ENCODE measurements at regions not wholly inside any gene's neighbourhood (a gene's known extent, or its start where the extent isn't known, plus 50 kb on each side); places are given as distances from the start of the nearest gene placed in this dataset.

DNA sequence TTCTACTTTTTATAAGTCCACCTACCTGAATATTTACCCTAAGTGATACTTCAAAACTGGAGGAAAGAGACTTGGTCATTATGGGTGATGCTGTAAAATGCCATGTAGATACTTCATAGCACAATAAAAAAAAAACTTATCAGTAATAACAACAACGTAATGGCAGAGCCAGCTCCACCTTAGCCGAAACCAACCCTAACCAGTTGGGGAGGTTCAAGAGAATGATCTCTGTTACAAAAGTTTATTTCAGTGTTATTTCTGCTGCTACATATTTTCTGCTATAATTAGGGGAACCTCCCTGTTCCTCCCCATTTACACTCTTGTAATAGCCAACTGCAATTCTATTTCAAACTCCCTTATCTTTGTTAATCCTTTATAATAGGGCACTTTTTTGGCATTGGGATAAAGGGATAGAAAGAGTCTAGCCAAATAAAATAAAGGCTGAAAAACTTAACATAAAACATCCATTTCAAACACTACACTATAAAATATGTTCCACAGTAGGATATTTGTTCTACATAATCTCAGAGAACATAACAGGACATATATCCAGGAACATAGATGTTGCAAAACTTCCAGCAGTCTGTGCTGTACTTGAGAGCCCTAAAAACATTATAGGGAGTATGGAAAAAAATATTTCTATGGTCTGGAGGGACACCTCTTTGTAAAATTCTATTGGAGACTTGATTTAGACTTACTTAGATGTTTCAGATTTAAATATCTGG is 138.7 kb upstream of the POF1B start:
- Histone ChIP-seq H4K20me1 (ENCODE audit: insufficient read depth, low read length) (no peaks in the 10 kb centered on the region), H3K4me2 (replicated peaks; ENCODE audit: extremely low read depth, low read length, poor library complexity, severe bottlenecking) (no peak overlapping the region), H3K36me3 (replicated peaks in 1 of 2; ENCODE audit: control insufficient read depth in 1 of 2, insufficient read depth in 2 of 2, low read length in 2 of 2) (no peaks in the 10 kb centered on the region), H3K27ac (ENCODE audit: low read depth in 1 of 2, low read length in 2 of 2) (no peak overlapping the region), H2AFZ (ENCODE audit: insufficient read depth, low read depth, low read length, poor library complexity, severe bottlenecking) (no peak overlapping the region), H3K9me3 (replicated peaks in 1 of 2; ENCODE audit: control insufficient read depth in 1 of 2, insufficient read depth in 1 of 2, low read length in 2 of 2) (no peaks in the 10 kb centered on the region), H3K4me3 (replicated peaks in 1 of 3; ENCODE audit: low read depth in 2 of 3, low read length in 3 of 3) (no peak overlapping the region), H3K9ac (ENCODE audit: insufficient read depth, low read length, poor library complexity, severe bottlenecking) (no peak overlapping the region), H3K79me2 (ENCODE audit: insufficient read depth, low read length) (no peaks in the 10 kb centered on the region), H3K4me1 (ENCODE audit: control insufficient read depth in 1 of 2, insufficient read depth in 2 of 2, low read length in 2 of 2) (no peaks in the 10 kb centered on the region), H3K27me3 (ENCODE audit: control insufficient read depth in 2 of 2, insufficient read depth in 2 of 2, low read length in 2 of 2) (no peaks in the 10 kb centered on the region)
- Mint-ChIP-seq H3K27ac (no peak overlapping the region), H3K4me1 (no peaks in the 10 kb centered on the region), H3K4me3 (no peak overlapping the region), H3K27me3 (ENCODE audit: low read depth in 3 of 3) (no peaks in the 10 kb centered on the region), H3K36me3 (no peaks in the 10 kb centered on the region), H3K9me3 (peaks cover 0 to 3% (median 0%) of the 10 kb centered on the region in 7 donors)
- DNase-seq, result no peak
- TF ChIP-seq, protein P1, sequence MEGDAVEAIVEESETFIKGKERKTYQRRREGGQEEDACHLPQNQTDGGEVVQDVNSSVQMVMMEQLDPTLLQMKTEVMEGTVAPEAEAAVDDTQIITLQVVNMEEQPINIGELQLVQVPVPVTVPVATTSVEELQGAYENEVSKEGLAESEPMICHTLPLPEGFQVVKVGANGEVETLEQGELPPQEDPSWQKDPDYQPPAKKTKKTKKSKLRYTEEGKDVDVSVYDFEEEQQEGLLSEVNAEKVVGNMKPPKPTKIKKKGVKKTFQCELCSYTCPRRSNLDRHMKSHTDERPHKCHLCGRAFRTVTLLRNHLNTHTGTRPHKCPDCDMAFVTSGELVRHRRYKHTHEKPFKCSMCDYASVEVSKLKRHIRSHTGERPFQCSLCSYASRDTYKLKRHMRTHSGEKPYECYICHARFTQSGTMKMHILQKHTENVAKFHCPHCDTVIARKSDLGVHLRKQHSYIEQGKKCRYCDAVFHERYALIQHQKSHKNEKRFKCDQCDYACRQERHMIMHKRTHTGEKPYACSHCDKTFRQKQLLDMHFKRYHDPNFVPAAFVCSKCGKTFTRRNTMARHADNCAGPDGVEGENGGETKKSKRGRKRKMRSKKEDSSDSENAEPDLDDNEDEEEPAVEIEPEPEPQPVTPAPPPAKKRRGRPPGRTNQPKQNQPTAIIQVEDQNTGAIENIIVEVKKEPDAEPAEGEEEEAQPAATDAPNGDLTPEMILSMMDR (IDR thresholded peaks at IDR 0.05), result no peak
- no CpG with 5 or more reads among the region's 2 CpGs for WGBS (ENCODE audit: insufficient coverage)
- intact Hi-C loops (cut with micrococcal nuclease), result no loop called here

DNA sequence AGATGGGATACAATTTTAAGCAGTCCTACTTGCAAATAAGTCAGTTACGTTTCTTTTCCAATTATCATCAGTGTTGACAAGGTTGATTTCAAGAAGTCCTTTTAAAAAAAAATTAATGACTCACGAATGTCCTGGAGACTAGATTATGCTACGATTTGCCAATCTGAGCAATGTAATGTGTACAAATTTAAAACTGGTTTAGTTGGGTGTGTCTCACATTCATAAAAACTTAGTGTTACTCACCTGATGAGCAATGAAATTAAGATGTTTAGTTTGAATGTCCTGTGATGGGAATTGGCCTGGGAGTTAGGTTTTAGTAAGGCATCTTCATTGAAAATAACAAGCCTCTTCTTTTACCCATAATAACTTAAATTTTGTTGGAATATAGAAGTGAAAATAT is 136.7 kb upstream of the POF1B start:
- Histone ChIP-seq H3K27ac (ENCODE audit: low read depth in 1 of 2, low read length in 2 of 2) (no peak overlapping the region), H3K79me2 (ENCODE audit: insufficient read depth, low read length) (no peaks in the 10 kb centered on the region), H3K36me3 (replicated peaks in 1 of 2; ENCODE audit: control insufficient read depth in 1 of 2, insufficient read depth in 2 of 2, low read length in 2 of 2) (no peaks in the 10 kb centered on the region), H3K9ac (ENCODE audit: insufficient read depth, low read length, poor library complexity, severe bottlenecking) (no peak overlapping the region), H4K20me1 (ENCODE audit: insufficient read depth, low read length) (no peaks in the 10 kb centered on the region), H3K4me2 (replicated peaks; ENCODE audit: extremely low read depth, low read length, poor library complexity, severe bottlenecking) (no peak overlapping the region), H3K4me1 (ENCODE audit: control insufficient read depth in 1 of 2, insufficient read depth in 2 of 2, low read length in 2 of 2) (no peaks in the 10 kb centered on the region), H3K4me3 (replicated peaks in 1 of 3; ENCODE audit: low read depth in 2 of 3, low read length in 3 of 3) (no peak overlapping the region), H3K9me3 (replicated peaks in 1 of 2; ENCODE audit: control insufficient read depth in 1 of 2, insufficient read depth in 1 of 2, low read length in 2 of 2) (no peaks in the 10 kb centered on the region), H3K27me3 (ENCODE audit: control insufficient read depth in 2 of 2, insufficient read depth in 2 of 2, low read length in 2 of 2) (no peaks in the 10 kb centered on the region), H2AFZ (ENCODE audit: insufficient read depth, low read depth, low read length, poor library complexity, severe bottlenecking) (no peak overlapping the region)
- DNase-seq, result no peak
- Mint-ChIP-seq H3K27ac (no peak overlapping the region), H3K4me1 (no peaks in the 10 kb centered on the region), H3K4me3 (no peak overlapping the region), H3K27me3 (ENCODE audit: low read depth in 3 of 3) (no peaks in the 10 kb centered on the region), H3K9me3 (no peaks in the 10 kb centered on the region), H3K36me3 (no peaks in the 10 kb centered on the region)
- WGBS (ENCODE audit: insufficient coverage), result 100% methylated on average over 1 of the region's 3 CpGs
- TF ChIP-seq, protein P1 (IDR thresholded peaks at IDR 0.05), result no peak
- intact Hi-C loops (cut with micrococcal nuclease), result no loop called here
